GM18508 (cell line): ENCODE measurements at regions not wholly inside any gene's neighbourhood (a gene's known extent, or its start where the extent isn't known, plus 50 kb on each side); places are given as distances from the start of the nearest gene placed in this dataset.

ENCODE experiments used
- ATAC-seq: cut with Tn5 transposase; IDR thresholded peaks from one replicate; pipeline ENCODE4 v1.9.1; 2021; ENCODE audit warnings: moderate number of reproducible peaks; ENCODE audit not compliant: insufficient read depth, unreplicated experiment

DNA sequence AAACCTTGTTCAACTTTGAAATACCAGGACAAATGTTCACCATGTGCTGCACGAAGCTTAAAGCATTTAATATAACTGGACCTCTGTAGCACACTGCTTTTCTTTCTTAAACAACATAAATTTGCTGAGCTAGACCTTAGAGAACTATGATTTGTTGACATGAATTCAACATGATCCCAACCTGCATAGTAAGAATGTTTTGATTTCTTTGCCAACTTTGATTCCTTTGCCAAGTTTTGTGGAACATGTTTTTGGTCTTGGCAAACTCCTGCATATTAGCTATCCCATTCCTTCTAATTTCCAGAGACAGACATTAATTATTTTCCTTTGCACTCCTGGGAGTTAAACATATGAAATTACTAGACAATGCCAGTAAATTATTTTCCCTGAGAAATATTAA lies 197.2 kb upstream of the RBMS3 start:
- ATAC-seq = no peak

DNA sequence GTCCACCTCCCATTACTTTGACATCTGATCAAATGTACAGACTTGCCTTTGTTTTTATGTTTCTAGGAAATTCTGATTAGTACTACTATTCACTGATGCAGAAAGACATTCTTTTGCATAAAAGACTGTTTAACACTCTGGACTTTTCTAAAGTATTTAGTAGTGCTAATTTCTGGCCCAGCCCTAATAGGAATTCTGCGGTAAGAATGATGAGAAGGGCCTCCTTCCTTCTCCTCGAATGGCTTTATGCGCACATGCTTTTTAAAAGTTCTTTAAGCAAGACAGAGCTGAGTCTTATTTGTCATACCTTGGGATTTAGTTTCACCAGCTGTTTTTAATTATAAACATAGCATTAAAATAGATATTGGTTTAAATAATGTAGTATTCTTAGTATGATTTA lies 192.3 kb upstream of the RBMS3 start:
- ATAC-seq = no peak

DNA sequence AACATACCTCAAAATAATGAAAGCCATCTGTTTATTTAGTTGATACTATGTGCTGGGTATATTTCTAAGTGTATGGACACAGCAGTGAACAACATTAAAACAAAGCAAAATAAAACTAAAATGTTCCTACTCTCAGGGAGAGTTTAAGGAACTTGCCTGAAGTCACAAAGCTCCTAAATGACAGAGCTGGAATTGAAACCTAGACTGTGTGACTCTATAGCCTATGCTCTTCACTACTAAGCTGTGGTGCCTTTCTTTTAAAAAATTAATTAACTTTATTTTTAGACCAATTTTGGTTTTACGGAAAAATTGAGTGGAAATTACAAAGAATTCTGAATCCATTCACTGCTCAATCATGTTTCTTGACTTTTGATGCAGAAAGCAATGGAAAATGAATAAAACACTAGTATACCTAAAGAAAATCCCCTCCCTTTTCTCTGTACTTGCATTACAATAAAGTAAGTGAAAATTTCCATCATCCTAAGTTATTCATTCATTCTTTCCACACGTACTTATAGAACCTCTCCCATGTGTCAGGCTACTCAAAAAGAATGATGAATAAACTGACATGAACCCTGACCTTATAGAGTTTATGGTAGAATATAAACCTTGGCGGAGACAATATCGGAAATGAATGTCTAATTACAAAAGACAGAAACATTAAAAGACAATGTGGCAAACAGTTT lies 189.8 kb upstream of the RBMS3 start:
- ATAC-seq = no peak

DNA sequence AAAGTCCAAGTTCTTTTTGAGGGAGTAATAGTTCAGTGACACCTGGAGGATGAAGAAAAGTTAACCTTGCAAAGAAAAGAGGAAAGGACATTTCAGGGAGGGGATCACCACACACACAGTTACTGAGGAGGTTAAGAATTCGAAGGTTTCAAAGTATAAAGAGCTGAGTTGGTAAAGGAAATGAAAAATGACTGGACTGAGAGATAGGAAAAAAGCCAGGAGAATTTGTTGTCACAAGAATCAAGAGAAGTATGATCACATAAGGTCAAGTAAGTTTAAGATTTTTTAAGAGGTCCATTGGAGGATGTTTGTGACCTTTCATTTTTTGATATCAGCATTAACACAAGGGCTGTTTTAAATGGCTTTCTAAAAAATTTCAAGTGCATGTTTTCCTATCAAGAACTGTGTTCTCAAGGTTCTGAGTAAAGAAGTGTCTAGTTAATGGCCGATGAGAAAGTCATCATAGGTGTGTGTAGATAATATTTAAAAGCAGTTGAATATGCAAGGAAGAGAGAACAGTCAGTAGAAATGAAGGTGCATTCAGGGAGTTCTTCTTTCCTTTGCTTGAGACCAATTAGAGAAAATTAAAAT lies 189.2 kb upstream of the RBMS3 start:
- ATAC-seq = no peak

DNA sequence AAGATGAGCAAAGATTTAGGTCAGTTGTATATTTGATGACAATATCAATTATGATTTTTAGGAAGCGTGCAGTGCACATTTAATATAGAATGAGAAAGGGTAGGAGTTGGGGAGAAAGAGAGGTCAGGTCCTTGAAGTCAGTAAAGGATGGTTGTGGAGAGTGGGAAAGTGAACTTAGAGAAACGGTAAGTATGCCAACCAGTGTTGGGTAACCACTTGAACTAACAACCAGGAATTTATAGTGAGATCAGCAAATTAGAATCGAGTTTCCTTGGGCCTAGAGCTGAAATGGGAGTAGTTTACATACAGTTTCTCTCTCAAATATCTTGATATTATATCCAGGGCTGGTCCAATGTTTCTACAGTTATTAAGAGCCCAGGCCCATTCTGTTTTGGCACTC lies 188.5 kb upstream of the RBMS3 start:
- no peak for ATAC-seq

DNA sequence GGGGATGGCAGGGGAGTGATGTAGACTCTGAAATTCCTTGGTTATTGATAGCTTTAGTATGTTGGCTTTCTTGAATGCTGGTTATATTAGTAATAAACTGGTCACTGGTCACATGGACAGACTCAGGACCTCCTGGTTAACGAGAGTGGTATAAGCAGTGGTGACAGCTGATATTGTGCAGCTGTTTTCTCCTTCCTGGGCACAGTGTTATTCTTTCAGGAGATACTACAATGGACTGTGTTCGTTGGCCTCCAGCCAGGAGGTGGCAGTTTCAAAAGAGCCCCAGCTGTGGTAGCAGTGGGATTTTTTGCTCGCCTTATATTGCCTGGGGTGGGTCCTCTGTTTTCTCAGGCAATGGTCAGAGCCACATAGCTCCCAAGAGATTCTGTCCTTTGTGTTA lies 181.6 kb upstream of the RBMS3 start:
- no peak for ATAC-seq

DNA sequence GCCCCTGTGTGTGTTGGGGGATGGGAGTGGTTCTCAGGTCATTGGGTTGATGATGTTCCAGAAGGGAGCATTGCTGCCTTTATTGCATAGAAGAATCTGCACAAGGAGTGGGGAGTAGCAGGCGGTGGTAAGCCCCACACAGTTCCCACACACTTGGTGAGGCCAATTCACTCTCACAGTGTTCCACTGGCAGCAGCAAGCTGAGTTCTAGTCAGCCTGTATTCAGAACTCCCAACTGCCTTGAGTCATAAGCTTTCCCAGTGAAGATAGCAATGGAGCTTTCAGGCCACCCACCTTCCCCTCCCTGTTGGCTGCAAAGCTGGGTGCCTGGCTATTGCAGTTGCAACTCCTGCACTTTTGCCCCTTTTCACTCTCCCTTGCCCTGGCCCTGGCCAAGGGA lies 181.1 kb upstream of the RBMS3 start:
- ATAC-seq = no peak

DNA sequence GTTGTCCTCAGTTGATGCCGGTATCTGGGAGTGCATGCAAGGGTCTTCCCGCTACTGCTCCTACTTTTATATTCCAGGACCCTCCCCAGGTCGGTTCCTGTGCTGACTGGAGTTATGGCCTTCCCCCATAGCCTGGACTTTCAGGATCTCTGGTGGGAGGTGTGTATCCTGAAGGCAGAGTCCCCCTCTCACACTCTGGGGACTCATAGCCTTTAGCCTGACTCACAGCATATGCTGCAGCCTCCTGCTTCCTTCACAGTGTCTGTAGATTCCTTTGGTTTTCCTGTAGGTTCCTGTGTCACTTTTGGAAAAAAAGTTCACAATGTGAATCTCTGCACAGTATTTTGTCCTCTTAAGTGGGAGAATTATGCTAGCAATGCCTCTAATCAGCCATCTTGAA lies 180.6 kb upstream of the RBMS3 start:
- ATAC-seq = no peak

DNA sequence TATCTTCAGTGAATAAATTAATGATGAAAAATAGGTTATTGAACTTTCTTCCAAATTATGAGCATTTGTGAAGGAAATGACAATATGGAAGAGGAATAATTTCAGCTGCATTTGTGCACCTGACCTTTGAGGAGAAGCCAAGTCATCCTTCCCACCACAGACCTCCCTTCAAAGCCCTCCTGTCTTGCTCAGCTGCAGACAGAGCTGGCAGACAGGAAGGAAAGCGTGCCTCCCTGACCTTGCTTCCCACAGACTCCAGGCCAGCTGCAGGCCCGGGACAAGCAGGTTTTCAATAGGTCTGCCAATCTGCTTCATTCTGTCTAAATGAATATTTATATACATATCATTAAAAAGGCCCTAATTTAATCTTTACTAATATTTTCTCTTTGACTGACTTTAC lies 152.9 kb upstream of the RBMS3 start:
- no peak for ATAC-seq

DNA sequence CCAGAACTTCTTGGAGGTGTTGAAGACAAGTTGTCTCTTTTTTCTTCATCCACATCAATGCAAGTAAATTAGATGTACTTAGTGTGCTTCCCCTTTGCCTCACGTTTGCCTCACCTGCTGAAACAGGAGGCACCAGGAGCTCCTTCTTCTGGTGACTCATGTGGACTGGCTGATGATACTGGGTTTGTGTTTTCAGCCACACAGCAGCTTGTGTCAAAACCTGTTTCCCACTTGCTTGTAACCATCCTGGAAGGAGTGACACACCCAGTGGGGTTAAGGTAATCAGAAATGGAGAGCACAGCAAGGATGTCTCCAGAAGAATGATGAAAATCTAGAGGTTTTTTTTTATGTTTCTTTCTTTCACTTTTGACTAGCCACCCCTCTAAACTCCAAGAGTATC lies 143.3 kb upstream of the RBMS3 start:
- no peak for ATAC-seq

DNA sequence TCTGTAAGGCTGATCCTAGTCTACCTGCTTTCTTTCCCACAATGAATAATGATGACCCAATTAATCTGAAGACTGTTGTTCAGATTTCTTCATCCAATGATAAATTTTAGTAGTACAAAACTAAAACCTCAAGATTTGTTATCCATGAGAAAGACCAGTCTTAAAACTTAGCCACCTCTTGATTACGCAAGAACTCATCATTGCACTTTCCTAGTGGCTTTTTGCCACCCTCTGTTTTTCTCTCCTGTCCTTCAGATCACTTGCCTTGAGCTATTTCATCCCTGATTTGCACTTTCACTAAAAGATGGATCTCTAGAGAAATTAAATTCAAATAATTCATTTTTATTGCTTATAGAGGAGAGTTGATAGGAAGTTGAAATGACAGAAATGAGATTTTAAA lies 142.7 kb upstream of the RBMS3 start:
- no peak for ATAC-seq

DNA sequence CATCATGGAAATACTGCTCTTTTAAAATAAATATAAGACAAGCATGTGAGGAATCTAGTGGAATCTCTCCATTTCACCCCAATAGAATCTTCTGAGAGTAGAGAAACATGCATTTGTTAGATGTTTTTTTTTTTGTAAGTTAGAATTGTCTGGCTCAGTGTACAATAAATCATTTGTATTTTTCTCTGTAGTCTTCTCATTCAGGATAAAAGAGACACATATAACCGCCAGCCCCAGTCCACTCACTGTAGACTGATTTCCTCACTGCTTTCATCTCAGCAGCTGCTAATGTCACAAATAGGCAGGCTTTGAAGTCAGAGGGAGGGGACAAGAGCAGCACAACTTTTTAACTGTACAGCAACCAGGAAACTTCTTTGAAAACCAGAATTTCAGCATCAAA lies 140.2 kb upstream of the RBMS3 start:
- ATAC-seq = no peak

DNA sequence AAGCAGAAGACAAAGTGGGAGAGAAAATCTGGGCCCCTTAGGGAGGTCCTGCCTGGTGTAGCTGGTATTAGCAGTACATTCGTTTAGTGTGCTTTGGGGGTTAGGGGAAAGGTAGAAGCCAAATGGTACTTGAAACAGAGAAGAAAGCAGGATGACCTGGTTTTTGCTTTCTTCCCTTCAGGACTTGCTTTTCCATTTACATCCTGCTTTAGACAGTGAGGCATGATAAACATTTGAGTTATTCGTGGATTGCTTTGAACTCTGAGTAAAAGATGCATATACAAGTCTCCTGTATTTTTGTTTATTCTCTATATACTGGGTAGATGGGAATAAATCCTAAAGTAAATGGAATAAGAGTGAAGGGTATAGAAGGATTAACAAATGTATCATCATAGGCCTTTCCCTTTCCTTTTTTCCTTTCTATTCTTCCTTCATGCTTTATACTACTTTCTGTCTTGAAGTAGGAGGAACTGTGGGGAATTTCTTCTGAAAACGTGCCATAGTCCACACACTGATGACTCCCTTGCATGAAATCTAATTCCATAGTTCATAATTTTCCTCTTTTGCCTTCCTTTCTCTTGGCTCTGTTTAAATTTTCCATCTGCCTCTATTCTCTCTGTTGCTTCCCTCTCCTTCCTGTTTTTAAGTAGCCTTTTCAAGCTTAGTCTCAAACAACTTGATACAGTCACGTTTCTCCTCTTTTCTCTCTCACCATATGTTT lies 139.5 kb upstream of the RBMS3 start:
- no peak for ATAC-seq

DNA sequence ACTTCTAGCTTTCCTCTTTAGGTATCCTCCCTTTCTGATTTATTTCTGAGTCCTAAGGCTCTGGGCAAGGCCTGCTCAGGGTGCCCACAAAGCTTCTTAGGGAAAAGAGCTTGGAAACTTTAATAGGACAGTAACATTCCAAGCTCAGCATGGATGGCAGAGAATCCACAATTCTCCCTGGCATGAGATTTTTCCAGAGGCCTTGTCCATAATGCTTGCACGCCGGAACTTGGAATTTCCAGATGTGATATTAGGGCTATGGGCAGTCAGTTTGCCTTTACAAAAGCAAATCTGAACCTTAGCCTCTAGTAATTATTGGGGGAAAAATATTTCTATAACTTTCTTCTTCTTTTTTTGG lies 139.0 kb upstream of the RBMS3 start:
- no peak for ATAC-seq

DNA sequence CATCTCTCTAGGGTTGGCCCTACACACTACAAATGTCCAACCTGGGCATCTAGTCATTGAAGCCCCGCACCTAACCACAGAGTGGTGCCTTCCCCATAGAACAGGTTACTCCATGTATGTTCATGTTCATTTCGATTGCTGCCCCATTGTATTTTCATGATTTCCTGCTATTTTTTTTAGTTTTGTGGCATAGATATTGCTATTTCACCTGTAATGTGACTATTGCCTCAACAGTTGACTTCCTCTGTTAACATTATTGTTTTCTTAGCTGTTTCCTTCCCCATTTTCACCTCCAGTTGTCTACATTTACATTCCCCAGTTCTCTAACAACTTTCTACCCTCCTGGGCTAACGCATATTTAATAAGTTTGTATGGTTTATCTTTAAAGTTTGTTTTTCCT lies 137.7 kb upstream of the RBMS3 start:
- no peak for ATAC-seq

DNA sequence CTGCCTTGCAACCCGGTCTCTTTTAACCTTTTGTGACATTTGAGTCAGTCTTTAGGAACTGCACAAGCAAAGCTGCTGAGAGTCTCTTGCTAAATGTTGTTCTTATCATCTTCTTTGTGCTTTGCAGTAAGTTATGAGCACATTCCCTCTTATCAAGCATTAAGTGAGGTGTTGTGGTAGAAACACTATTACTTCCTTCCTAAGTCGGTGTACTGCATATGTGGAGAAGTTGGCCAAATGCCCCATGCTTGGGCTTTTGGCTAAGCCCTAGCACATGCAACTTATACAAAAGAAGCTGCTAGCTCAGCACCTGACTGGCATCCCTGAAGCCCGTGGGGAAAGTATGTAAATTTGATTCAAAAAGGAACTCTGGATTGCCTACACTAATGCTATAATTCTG lies 136.5 kb upstream of the RBMS3 start:
- no peak for ATAC-seq

DNA sequence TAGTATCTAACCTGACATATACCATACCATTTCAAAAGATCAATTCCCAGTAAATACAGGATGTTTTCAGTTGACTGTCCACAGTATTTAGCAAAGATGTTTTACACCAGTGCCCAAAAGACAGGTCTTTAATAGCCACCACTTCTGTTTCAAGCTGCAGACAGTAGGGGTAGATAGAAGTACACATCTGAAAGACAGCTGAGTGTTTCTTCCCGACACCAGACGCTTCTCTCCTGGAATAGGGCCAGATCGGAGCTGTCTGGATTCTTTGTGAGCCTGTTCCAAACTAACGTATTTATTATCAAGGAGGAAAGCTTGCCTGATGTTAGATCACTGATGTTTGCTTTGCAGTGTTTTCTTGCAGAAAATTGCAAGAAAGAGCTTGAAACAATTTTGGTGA lies 136.1 kb upstream of the RBMS3 start:
- no peak for ATAC-seq

DNA sequence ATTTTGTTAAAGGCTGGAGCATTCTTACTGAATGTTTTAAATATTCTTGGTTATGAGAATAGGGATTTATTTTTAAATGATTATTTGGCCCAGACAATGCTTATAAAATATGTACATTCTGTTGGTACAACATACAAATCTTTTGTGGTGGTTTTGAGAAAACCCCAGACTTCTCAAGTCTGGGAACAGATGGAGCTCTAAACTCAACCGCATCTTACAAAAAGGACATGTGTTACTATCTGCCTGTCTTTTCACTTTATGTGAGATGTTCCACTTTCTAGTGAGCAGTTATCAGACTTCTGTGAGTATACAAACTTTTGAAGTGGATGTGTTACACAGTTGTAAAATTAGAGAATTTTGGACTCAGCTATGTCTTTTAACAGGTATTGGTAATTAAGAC lies 135.5 kb upstream of the RBMS3 start:
- no peak for ATAC-seq

DNA sequence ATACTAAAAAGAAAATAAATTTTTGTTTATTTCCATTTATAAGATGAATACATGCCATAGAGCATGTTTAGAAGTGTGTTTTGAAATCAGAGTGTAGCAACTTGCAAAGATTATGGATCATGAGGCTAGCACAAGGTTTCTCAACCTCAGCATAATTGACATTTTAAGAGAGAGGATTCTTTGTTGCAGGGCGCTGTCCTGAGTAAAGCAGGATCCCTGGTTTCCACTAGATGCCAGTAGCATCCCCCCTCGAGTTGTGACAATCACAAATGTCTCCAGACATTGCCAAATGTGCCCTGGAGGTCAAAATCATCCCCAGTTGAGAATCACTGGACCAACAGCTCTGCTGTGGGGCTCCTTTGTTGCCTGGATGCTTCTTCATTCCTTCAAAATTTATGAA lies 128.5 kb upstream of the RBMS3 start:
- no peak for ATAC-seq

DNA sequence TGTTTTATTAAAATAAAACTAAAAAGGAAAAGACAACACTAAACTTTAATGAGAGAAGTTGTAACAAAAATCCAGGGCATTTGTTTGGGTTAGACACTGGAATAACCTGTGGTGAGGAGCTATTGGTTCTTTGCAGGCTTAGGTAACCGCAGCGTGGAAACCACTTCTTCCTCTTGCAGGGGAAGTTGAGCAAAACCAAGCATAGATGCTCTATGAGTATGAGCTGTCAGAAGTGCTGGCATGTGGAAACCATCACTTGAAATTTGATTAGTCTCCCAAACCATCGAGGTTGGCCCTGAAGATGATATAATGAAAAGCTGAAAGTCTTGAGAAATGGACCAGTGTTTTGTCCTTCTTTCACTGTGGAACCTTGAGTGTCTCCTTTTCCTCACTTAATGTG lies 127.1 kb upstream of the RBMS3 start:
- peak; percentile 68 for ATAC-seq

DNA sequence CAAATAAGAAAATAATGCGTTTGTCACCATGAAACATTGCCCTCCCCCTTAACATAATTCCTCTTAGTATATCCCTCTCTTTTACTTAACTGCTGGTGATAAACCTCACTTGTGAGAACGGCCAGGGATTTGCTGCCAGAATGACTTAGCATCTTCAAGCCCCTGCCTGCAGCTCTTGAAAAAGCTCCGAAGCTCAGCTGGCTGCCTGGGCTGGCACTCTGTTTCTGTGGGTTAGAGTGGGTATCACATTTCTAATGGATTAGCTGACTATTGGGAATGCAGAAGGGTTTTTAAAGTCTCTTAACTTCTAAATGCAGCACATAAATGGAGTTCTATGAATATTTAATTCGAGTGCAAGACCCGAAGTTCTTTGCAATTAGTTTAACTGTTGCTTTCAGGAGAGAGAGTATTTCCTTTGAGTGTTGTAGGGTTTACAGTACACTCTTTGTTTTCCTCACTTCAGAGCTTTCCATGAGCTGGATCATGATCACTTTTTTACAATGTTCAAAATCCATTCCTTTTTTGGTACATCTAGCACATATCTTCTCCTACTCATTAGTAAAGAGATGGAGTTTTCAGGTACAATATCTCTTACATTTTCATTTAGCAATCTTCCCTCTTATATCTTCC lies 124.7 kb upstream of the RBMS3 start:
- ATAC-seq = no peak

DNA sequence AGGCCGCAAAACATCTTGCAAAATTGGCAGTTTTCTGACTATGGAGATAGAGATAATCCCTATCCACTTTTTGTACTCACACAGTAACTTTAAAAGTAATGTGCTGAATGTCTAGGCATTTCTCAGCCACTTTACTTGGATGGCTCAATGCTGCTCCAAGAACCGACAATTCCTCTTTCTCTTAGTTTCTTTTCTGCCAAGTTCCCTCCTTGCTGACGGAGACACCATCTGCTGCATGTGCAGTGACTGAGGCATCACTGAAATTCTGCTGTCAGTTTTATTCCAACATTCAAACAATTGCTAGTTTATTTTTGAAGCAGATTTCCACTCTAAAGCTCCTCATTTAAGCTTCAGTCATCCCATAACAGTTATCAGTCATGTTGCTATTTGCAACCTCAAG lies 116.0 kb upstream of the RBMS3 start:
- no peak for ATAC-seq
